ENCODE measurements at regions not wholly inside any gene's neighbourhood (a gene's known extent, or its start where the extent isn't known, plus 50 kb on each side); places are given as distances from the start of the nearest gene placed in this dataset.

GRCh38 chrX:40177942-40178715, 80.4 kb upstream of the BCOR start:
- DNase-seq (ENCODE audit: low spot score) = no peak

- DNase-seq (ENCODE audit: low spot score) = no peak
These were observed 79.7 kb upstream of the BCOR start for GRCh38 chrX:40177489-40177888.

- DNase-seq (ENCODE audit: low spot score) = peak; percentile 68
These were observed 79.3 kb upstream of the BCOR start for GRCh38 chrX:40177117-40177430.

- peak; percentile 80 for DNase-seq (ENCODE audit: low spot score)
These were observed 78.8 kb upstream of the BCOR start for GRCh38 chrX:40176351-40177116.

GRCh38 chrX:40175511-40176350, 78.0 kb upstream of the BCOR start:
- DNase-seq (ENCODE audit: low spot score) = peak; percentile 78

GRCh38 chrX:40174854-40175510, 77.2 kb upstream of the BCOR start:
- peak; percentile 86 for DNase-seq (ENCODE audit: low spot score)

- peak; percentile 71 for DNase-seq (ENCODE audit: low spot score)
These were observed 76.5 kb upstream of the BCOR start for GRCh38 chrX:40174001-40174853.

GRCh38 chrX:40173143-40174000, 75.6 kb upstream of the BCOR start:
- DNase-seq (ENCODE audit: low spot score) = no peak

- peak; percentile 67 for DNase-seq (ENCODE audit: low spot score)
These were observed 74.8 kb upstream of the BCOR start for GRCh38 chrX:40172401-40173142.

GRCh38 chrX:40171513-40172400, 74.0 kb upstream of the BCOR start:
- peak; percentile 69 for DNase-seq (ENCODE audit: low spot score)

GRCh38 chrX:40170830-40171512, 73.2 kb upstream of the BCOR start:
- DNase-seq (ENCODE audit: low spot score) = peak; percentile 63

GRCh38 chrX:40169193-40170101, 71.7 kb upstream of the BCOR start:
- DNase-seq (ENCODE audit: low spot score) = peak; percentile 82

- no peak for DNase-seq (ENCODE audit: low spot score)
These were observed 70.8 kb upstream of the BCOR start for GRCh38 chrX:40168480-40169011.

GRCh38 chrX:40167850-40168479, 70.2 kb upstream of the BCOR start:
- peak; percentile 68 for DNase-seq (ENCODE audit: low spot score)

GRCh38 chrX:40167233-40167849, 69.6 kb upstream of the BCOR start:
- DNase-seq (ENCODE audit: low spot score) = no peak

GRCh38 chrX:40166582-40166981, 68.8 kb upstream of the BCOR start:
- DNase-seq (ENCODE audit: low spot score) = no peak

All from ecto neural progenitor cell (in vitro differentiated cells).